Ecto neural progenitor cell (in vitro differentiated cells): ENCODE measurements at regions not wholly inside any gene's neighbourhood (a gene's known extent, or its start where the extent isn't known, plus 50 kb on each side); places are given as distances from the start of the nearest gene placed in this dataset.

ENCODE experiments used
- DNase-seq: peaks from one replicate; pipeline ENCODE4 v3.0.0-alpha.2; 2018; ENCODE audit warnings: low spot score

GRCh38 chr3:127483902-127484591 is 106.5 kb downstream of the TPRA1 start:
- DNase-seq, result peak; percentile 41

GRCh38 chr3:127483005-127483641 is 107.4 kb downstream of the TPRA1 start:
- DNase-seq, result peak; percentile 33

- DNase-seq, result no peak
Observed at GRCh38 chr3:127482216-127483004, 108.1 kb downstream of the TPRA1 start.

GRCh38 chr3:127480196-127480954 is 110.2 kb downstream of the TPRA1 start:
- no peak for DNase-seq

GRCh38 chr3:127479449-127479848 is 111.1 kb downstream of the TPRA1 start:
- no peak for DNase-seq

GRCh38 chr3:127478922-127479321 is 111.6 kb downstream of the TPRA1 start:
- no peak for DNase-seq

- no peak for DNase-seq
Observed at GRCh38 chr3:127477396-127477795, 113.1 kb downstream of the TPRA1 start.

GRCh38 chr3:127476936-127477335 is 113.6 kb downstream of the TPRA1 start:
- DNase-seq, result no peak

GRCh38 chr3:127475975-127476705 is 114.4 kb downstream of the TPRA1 start:
- DNase-seq, result no peak

GRCh38 chr3:127475391-127475790 is 115.1 kb downstream of the TPRA1 start:
- no peak for DNase-seq

GRCh38 chr3:127473244-127474024 is 117.1 kb downstream of the TPRA1 start:
- peak; percentile 79 for DNase-seq

- DNase-seq, result no peak
Observed at GRCh38 chr3:127472506-127472905, 118.0 kb downstream of the TPRA1 start.

- no peak for DNase-seq
Observed at GRCh38 chr3:127471142-127471541, 119.4 kb downstream of the TPRA1 start.

- no peak for DNase-seq
Observed at GRCh38 chr3:127469760-127470159, 120.8 kb downstream of the TPRA1 start.

GRCh38 chr3:127467391-127467790 is 123.1 kb downstream of the TPRA1 start:
- no peak for DNase-seq

- no peak for DNase-seq
Observed at GRCh38 chr3:127464642-127465041, 125.9 kb downstream of the TPRA1 start.

- DNase-seq, result no peak
Observed at GRCh38 chr3:127462111-127462655, 128.3 kb downstream of the TPRA1 start.

GRCh38 chr3:127461286-127461910 is 129.1 kb downstream of the TPRA1 start:
- DNase-seq, result no peak

GRCh38 chr3:127459891-127460290 is 130.6 kb downstream of the TPRA1 start:
- no peak for DNase-seq
